GM21723 (cell line): ENCODE measurements at regions not wholly inside any gene's neighbourhood (a gene's known extent, or its start where the extent isn't known, plus 50 kb on each side); places are given as distances from the start of the nearest gene placed in this dataset.

Experiments used
- ATAC-seq: cut with Tn5 transposase; IDR thresholded peaks from one replicate; pipeline ENCODE4 v1.9.1; 2021; ENCODE audit warnings: mild to moderate bottlenecking, moderate library complexity; ENCODE audit not compliant: unreplicated experiment

- no peak for ATAC-seq
These were observed 162.6 kb upstream of the CCDC179 start for GRCh38 chr11:23022854-23023253.

- no peak for ATAC-seq
These were observed 163.0 kb upstream of the CCDC179 start for GRCh38 chr11:23023319-23023718.

- no peak for ATAC-seq
These were observed 180.8 kb upstream of the CCDC179 start for GRCh38 chr11:23041001-23041503.

- ATAC-seq, result no peak
These were observed 198.4 kb upstream of the CCDC179 start for GRCh38 chr11:23058656-23059055.

GRCh38 chr11:23063276-23063675, 203.0 kb upstream of the CCDC179 start:
- no peak for ATAC-seq

GRCh38 chr11:23078289-23078971, 218.2 kb upstream of the CCDC179 start:
- peak; percentile 77 for ATAC-seq

- peak; percentile 80 for ATAC-seq
These were observed 219.1 kb upstream of the CCDC179 start for GRCh38 chr11:23079382-23079813.

- ATAC-seq, result no peak
These were observed 227.1 kb upstream of the CCDC179 start for GRCh38 chr11:23087407-23087806.

GRCh38 chr11:23090659-23091058, 230.4 kb upstream of the CCDC179 start:
- ATAC-seq, result no peak

GRCh38 chr11:23095650-23096189, 235.4 kb upstream of the CCDC179 start:
- ATAC-seq, result no peak

GRCh38 chr11:23097891-23098290, 237.6 kb upstream of the CCDC179 start:
- no peak for ATAC-seq

GRCh38 chr11:23099256-23099655, 239.0 kb upstream of the CCDC179 start:
- no peak for ATAC-seq

GRCh38 chr11:23100726-23101125, 240.5 kb upstream of the CCDC179 start:
- no peak for ATAC-seq

- ATAC-seq, result no peak
These were observed 243.1 kb upstream of the CCDC179 start for GRCh38 chr11:23103416-23103815.

GRCh38 chr11:23111527-23111926, 251.3 kb upstream of the CCDC179 start:
- no peak for ATAC-seq

- no peak for ATAC-seq
These were observed 252.1 kb upstream of the CCDC179 start for GRCh38 chr11:23112390-23112789.

- no peak for ATAC-seq
These were observed 253.0 kb upstream of the CCDC179 start for GRCh38 chr11:23112987-23113886.

GRCh38 chr11:23113887-23114216, 253.6 kb upstream of the CCDC179 start:
- no peak for ATAC-seq

GRCh38 chr11:23123753-23124152, 263.5 kb upstream of the CCDC179 start:
- ATAC-seq, result no peak

GRCh38 chr11:23124249-23124648, 264.0 kb upstream of the CCDC179 start:
- no peak for ATAC-seq

- ATAC-seq, result no peak
These were observed 264.7 kb upstream of the CCDC179 start for GRCh38 chr11:23124996-23125395.

GRCh38 chr11:23127706-23128105, 267.4 kb upstream of the CCDC179 start:
- ATAC-seq, result no peak
